ENCODE measurements at regions not wholly inside any gene's neighbourhood (a gene's known extent, or its start where the extent isn't known, plus 50 kb on each side); places are given as distances from the start of the nearest gene placed in this dataset.

- DNase-seq (no peak), ATAC-seq (ENCODE audit: insufficient read depth, low read depth) (no peak)
- Histone ChIP-seq H3K27me3 (ENCODE audit: insufficient read depth, low read length, poor library complexity) (no peaks in the 10 kb centered on the region), H4K20me1 (ENCODE audit: insufficient read depth, low read length) (peaks cover 30% of the 10 kb centered on the region), H3K4me2 (ENCODE audit: insufficient read depth, low read length) (no peak overlapping the region), H3K27ac (ENCODE audit: low read length) (no peak overlapping the region), H2AFZ (ENCODE audit: low read depth, low read length) (no peak overlapping the region), H3K9ac (ENCODE audit: low read depth, low read length) (no peak overlapping the region), H3K4me1 (ENCODE audit: insufficient read depth, low read length) (no peaks in the 10 kb centered on the region), H3K79me2 (ENCODE audit: insufficient read depth, low read length) (no peaks in the 10 kb centered on the region), H3K9me3 (ENCODE audit: insufficient read depth, low read length, severe bottlenecking) (no peaks in the 10 kb centered on the region), H3K36me3 (ENCODE audit: insufficient read depth, low read length) (no peaks in the 10 kb centered on the region), H3K4me3 (ENCODE audit: low read depth in 1 of 2, low read length in 2 of 2) (no peak overlapping the region)
- no peak for TF ChIP-seq EZH2 (IDR thresholded peaks at IDR 0.05; ENCODE audit: borderline replicate concordance, low read depth, low read length, severe bottlenecking)
- no peak for TF ChIP-seq CTCF (IDR thresholded peaks at IDR 0.05; ENCODE audit: borderline replicate concordance, extremely low read depth, low read length, poor library complexity, severe bottlenecking)
Observed at GRCh38 chr11:70644343-70645060, 246.2 kb downstream of the CTTN start.

GRCh38 chr11:70645537-70645936, 247.2 kb downstream of the CTTN start:
- no peaks in the 10 kb centered on the region for H3K36me3 ChIP-seq (ENCODE audit: insufficient read depth, low read length)
- no peak overlapping the region for H3K27ac ChIP-seq (ENCODE audit: low read length)
- no peak overlapping the region for H2AFZ ChIP-seq (ENCODE audit: low read depth, low read length)
- no peaks in the 10 kb centered on the region for H3K9me3 ChIP-seq (ENCODE audit: insufficient read depth, low read length, severe bottlenecking)
- no peak overlapping the region for H3K4me2 ChIP-seq (ENCODE audit: insufficient read depth, low read length)
- no peak for TF ChIP-seq EZH2 (IDR thresholded peaks at IDR 0.05; ENCODE audit: borderline replicate concordance, low read depth, low read length, severe bottlenecking)
- no peak for TF ChIP-seq CTCF (IDR thresholded peaks at IDR 0.05; ENCODE audit: borderline replicate concordance, extremely low read depth, low read length, poor library complexity, severe bottlenecking)
- H3K9ac ChIP-seq (ENCODE audit: low read depth, low read length): no peak overlapping the region
- H3K27me3 ChIP-seq (ENCODE audit: insufficient read depth, low read length, poor library complexity): no peaks in the 10 kb centered on the region
- no peak overlapping the region for H3K4me3 ChIP-seq (ENCODE audit: low read depth in 1 of 2, low read length in 2 of 2)
- DNase-seq (no peak), ATAC-seq (ENCODE audit: insufficient read depth, low read depth) (no peak)
- H4K20me1 ChIP-seq (ENCODE audit: insufficient read depth, low read length): peaks cover 39% of the 10 kb centered on the region
- no peaks in the 10 kb centered on the region for H3K79me2 ChIP-seq (ENCODE audit: insufficient read depth, low read length)
- H3K4me1 ChIP-seq (ENCODE audit: insufficient read depth, low read length): no peaks in the 10 kb centered on the region

- TF ChIP-seq EZH2 (IDR thresholded peaks at IDR 0.05; ENCODE audit: borderline replicate concordance, low read depth, low read length, severe bottlenecking) (no peak), CTCF (IDR thresholded peaks at IDR 0.05; ENCODE audit: borderline replicate concordance, extremely low read depth, low read length, poor library complexity, severe bottlenecking) (no peak)
- Histone ChIP-seq H4K20me1 (ENCODE audit: insufficient read depth, low read length) (peaks cover 45% of the 10 kb centered on the region), H3K27me3 (ENCODE audit: insufficient read depth, low read length, poor library complexity) (no peaks in the 10 kb centered on the region)
Observed at GRCh38 chr11:70646272-70647049, 248.1 kb downstream of the CTTN start.

More at GRCh38 chr11:70646272-70647049, 248.1 kb downstream of the CTTN start:
- H3K4me2 ChIP-seq (ENCODE audit: insufficient read depth, low read length): no peak overlapping the region
- no peaks in the 10 kb centered on the region for H3K9me3 ChIP-seq (ENCODE audit: insufficient read depth, low read length, severe bottlenecking)
- DNase-seq: no peak
- no peak overlapping the region for H3K4me3 ChIP-seq (ENCODE audit: low read depth in 1 of 2, low read length in 2 of 2)
- no peak overlapping the region for H3K27ac ChIP-seq (ENCODE audit: low read length)
- no peak overlapping the region for H2AFZ ChIP-seq (ENCODE audit: low read depth, low read length)
- H3K79me2 ChIP-seq (ENCODE audit: insufficient read depth, low read length): no peaks in the 10 kb centered on the region
- no peaks in the 10 kb centered on the region for H3K36me3 ChIP-seq (ENCODE audit: insufficient read depth, low read length)
- ATAC-seq (ENCODE audit: insufficient read depth, low read depth): no peak
- no peak overlapping the region for H3K9ac ChIP-seq (ENCODE audit: low read depth, low read length)
- H3K4me1 ChIP-seq (ENCODE audit: insufficient read depth, low read length): no peaks in the 10 kb centered on the region
